ENCODE measurements at regions not wholly inside any gene's neighbourhood (a gene's known extent, or its start where the extent isn't known, plus 50 kb on each side); places are given as distances from the start of the nearest gene placed in this dataset.

- Histone ChIP-seq H3K27me3 (no peaks in the 10 kb centered on the region), H3K4me1 (no peaks in the 10 kb centered on the region), H3K27ac (no peak overlapping the region), H3K36me3 (no peaks in the 10 kb centered on the region), H3K4me3 (no peak overlapping the region), H3K9me3 (no peaks in the 10 kb centered on the region)
- TF ChIP-seq CTCF (IDR thresholded peaks at IDR 0.05) (no peak), POLR2AphosphoS5 (IDR thresholded peaks at IDR 0.05; ENCODE audit: insufficient read depth in 1 of 2, low read depth in 1 of 2) (no peak), POLR2A (IDR thresholded peaks at IDR 0.05) (no peak)
- no peak for DNase-seq (ENCODE audit: extremely low spot score in 2 of 2)
- intact Hi-C loops (cut with DNase I) = no loop called here
These were observed 72.1 kb upstream of the DIO3 start for GRCh38 chr14:101489092-101489760.

- H3K27me3 ChIP-seq = no peaks in the 10 kb centered on the region
- no peaks in the 10 kb centered on the region for H3K4me1 ChIP-seq
- H3K9me3 ChIP-seq = no peaks in the 10 kb centered on the region
- H3K27ac ChIP-seq = no peak overlapping the region
- intact Hi-C loops (cut with DNase I) = no loop called here
- DNase-seq (ENCODE audit: extremely low spot score in 2 of 2) = no peak
- H3K36me3 ChIP-seq = no peaks in the 10 kb centered on the region
- H3K4me3 ChIP-seq = no peak overlapping the region
- no peak for TF ChIP-seq POLR2A (IDR thresholded peaks at IDR 0.05)
- TF ChIP-seq CTCF (IDR thresholded peaks at IDR 0.05) = no peak
- no peak for TF ChIP-seq POLR2AphosphoS5 (IDR thresholded peaks at IDR 0.05; ENCODE audit: insufficient read depth in 1 of 2, low read depth in 1 of 2)
These were observed 70.5 kb upstream of the DIO3 start for GRCh38 chr14:101490771-101491170.

DNA sequence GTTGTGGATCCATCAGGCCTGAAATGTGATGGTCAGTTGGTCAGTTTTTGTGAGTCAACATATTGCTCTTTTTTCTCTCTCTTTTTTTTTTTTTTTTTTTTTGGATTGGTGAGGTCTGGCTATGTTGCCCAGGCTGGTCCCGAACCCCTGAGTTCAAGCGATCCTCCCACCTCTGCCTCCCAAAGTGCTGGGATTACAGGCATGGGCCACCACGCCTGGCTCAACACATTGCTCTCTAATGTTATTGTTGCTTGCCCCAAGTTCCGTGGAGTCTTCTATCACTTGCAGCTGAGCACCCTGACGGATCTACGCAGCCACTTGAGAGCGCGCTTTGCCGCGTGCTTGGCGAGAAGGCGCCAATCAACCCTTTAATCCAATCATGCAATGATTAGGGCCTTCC is 69.5 kb upstream of the DIO3 start:
- no peak for DNase-seq (ENCODE audit: extremely low spot score in 2 of 2)
- no peak overlapping the region for H3K27ac ChIP-seq
- H3K4me1 ChIP-seq = peaks cover 10% of the 10 kb centered on the region
- H3K4me3 ChIP-seq = no peak overlapping the region
- H3K36me3 ChIP-seq = no peaks in the 10 kb centered on the region
- TF ChIP-seq POLR2A (IDR thresholded peaks at IDR 0.05) (no peak), POLR2AphosphoS5 (IDR thresholded peaks at IDR 0.05; ENCODE audit: insufficient read depth in 1 of 2, low read depth in 1 of 2) (no peak)
- H3K9me3 ChIP-seq = no peaks in the 10 kb centered on the region
- intact Hi-C loops (cut with DNase I) = no loop called here
- H3K27me3 ChIP-seq = no peaks in the 10 kb centered on the region

GRCh38 chr14:101492716-101493115 is 68.6 kb upstream of the DIO3 start:
- no peak for TF ChIP-seq POLR2A (IDR thresholded peaks at IDR 0.05)
- TF ChIP-seq POLR2AphosphoS5 (IDR thresholded peaks at IDR 0.05; ENCODE audit: insufficient read depth in 1 of 2, low read depth in 1 of 2) = no peak
- no peak for TF ChIP-seq CTCF (IDR thresholded peaks at IDR 0.05)
- Histone ChIP-seq H3K4me1 (peaks cover 14% of the 10 kb centered on the region), H3K27me3 (no peaks in the 10 kb centered on the region), H3K36me3 (no peaks in the 10 kb centered on the region), H3K4me3 (no peak overlapping the region), H3K27ac (no peak overlapping the region), H3K9me3 (no peaks in the 10 kb centered on the region)
- DNase-seq (ENCODE audit: extremely low spot score in 2 of 2) = no peak
- intact Hi-C loops (cut with DNase I) = no loop called here

DNA sequence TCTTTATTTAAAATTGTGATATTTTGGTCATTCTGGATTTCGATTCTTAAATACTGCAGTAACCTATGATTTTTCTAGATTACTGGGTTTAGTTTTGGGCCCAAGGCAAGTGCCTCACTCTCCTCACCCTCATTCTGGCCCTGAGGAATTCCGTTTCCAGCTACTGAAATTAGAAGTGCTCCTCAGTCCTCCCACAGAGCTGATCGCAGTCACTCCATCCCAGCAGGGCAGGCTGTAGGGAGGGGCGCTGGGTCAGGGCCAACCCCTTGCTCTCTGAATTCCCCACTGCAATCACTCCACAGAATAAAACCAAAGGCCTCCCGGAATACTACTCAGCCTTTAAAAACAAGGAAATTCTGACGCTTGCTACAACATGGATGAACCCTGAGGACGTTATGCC is 66.5 kb upstream of the DIO3 start:
- Histone ChIP-seq H3K27me3 (no peaks in the 10 kb centered on the region), H3K4me3 (no peak overlapping the region), H3K9me3 (no peaks in the 10 kb centered on the region), H3K36me3 (no peaks in the 10 kb centered on the region), H3K4me1 (peaks cover 27% of the 10 kb centered on the region), H3K27ac (peak overlapping the region; percentile 65)
- no peak for TF ChIP-seq POLR2A (IDR thresholded peaks at IDR 0.05)
- no peak for TF ChIP-seq CTCF (IDR thresholded peaks at IDR 0.05)
- TF ChIP-seq POLR2AphosphoS5 (IDR thresholded peaks at IDR 0.05; ENCODE audit: insufficient read depth in 1 of 2, low read depth in 1 of 2) = no peak
- intact Hi-C loops (cut with DNase I) = no loop called here
- no peak for DNase-seq (ENCODE audit: extremely low spot score in 2 of 2)

All from vagina (tissue), 2 donors.